K562 (cell line): ENCODE measurements at regions not wholly inside any gene's neighbourhood (a gene's known extent, or its start where the extent isn't known, plus 50 kb on each side); places are given as distances from the start of the nearest gene placed in this dataset.

Experiments used
- ATAC-seq: fragments of 200-7000 bp; cut with Tn5 transposase; 3 replicates; pipeline ENCODE4 v1.9.1; 2020; ENCODE audit warnings: moderate library complexity
- BruUV-seq: library from RNA; stranded (reverse); fragments of 400-500 nt; replicated peaks from 2 replicates; lab custom pipeline; 2021; lab: Mats Ljungman, UMichigan
- CTCF ChIA-PET: fragments of 300-600 bp; formaldehyde crosslinking; extraction: SDS; loops from one replicate; lab custom pipeline; 2021; ENCODE audit warnings: low intra/inter-chr PET ratio; lab: Yijun Ruan, JAX
- POLR2A ChIA-PET: fragments of 300-600, 350-650 bp; sonication (Branson Sonifier 250); formaldehyde crosslinking; extraction: SDS; loops from one replicate; lab custom pipeline; 2021; ENCODE audit warnings: antibody characterized with exemption, inconsistent platforms; lab: Yijun Ruan, JAX
- DNase-seq, 4 experiments: peaks; one replicate each; pipeline versions ENCODE4 v3.0.0 to v3.0.0-alpha.2; 2011 to 2018; ENCODE audit warnings: low spot score in 3 of 4, mixed read lengths in 3 of 4; ENCODE audit errors: extremely low read depth in 1 of 4
- FAIRE-seq: peaks from 2 replicates; lab custom pipeline; 2011; peaks lifted over from hg19 to GRCh38; lab: Jason Lieb, UNC
- H2AFZ ChIP-seq: 2 replicates; pipeline ENCODE4 v1.6.0; 2011; ENCODE audit warnings: low read depth, low read length, control low read depth, inconsistent platforms
- H3K27ac ChIP-seq: fragments of 200-600 bp; 3 replicates; pipeline ENCODE4 v1.8.0; 2011; ENCODE audit warnings: low read depth, mild to moderate bottlenecking, control low read depth, inconsistent platforms, low read length, moderate library complexity, mixed read lengths; ENCODE audit errors: extremely low read depth
- H3K27me3 ChIP-seq, 2 experiments: fragments of 300-600 bp in 1 of 2; 2 replicates in 1 of 2; 3 replicates in 1 of 2; pipeline versions ENCODE4 v1.6.0 to v1.8.0; 2011; ENCODE audit warnings: inconsistent platforms in 2 of 2, low read length in 2 of 2, mild to moderate bottlenecking in 1 of 2, mixed read lengths in 1 of 2, moderate library complexity in 1 of 2; ENCODE audit not compliant: control insufficient read depth in 2 of 2, insufficient read depth in 2 of 2
- H3K36me3 ChIP-seq: fragments of 300-600 bp; 3 replicates; pipeline ENCODE4 v1.8.0; 2011; ENCODE audit warnings: mild to moderate bottlenecking, low read length, inconsistent platforms; ENCODE audit not compliant: control insufficient read depth, insufficient read depth
- H3K4me1 ChIP-seq, 2 experiments: fragments of 200-600 bp in 1 of 2; replicated peaks in 1 of 2; 2 replicates in 1 of 2; 3 replicates in 1 of 2; pipeline versions ENCODE4 v1.5.1 to v1.8.0; 2011; ENCODE audit warnings: inconsistent platforms in 2 of 2, low read length in 2 of 2, mild to moderate bottlenecking in 1 of 2, mixed read lengths in 1 of 2, moderate library complexity in 1 of 2; ENCODE audit not compliant: control insufficient read depth in 2 of 2, insufficient read depth in 2 of 2
- H3K4me2 ChIP-seq: 2 replicates; pipeline ENCODE4 v1.6.1; 2011; ENCODE audit warnings: low read length, control low read depth, inconsistent platforms, mixed read lengths; ENCODE audit not compliant: insufficient read depth
- H3K4me3 ChIP-seq: fragments of 200-600 bp; sonication (generic), shearing (Covaris generic); 2 replicates; pipeline ENCODE4 v1.5.1; 2016; ENCODE audit warnings: control low read depth, inconsistent platforms
- H3K79me2 ChIP-seq: fragments of 200-600 bp; 3 replicates; pipeline ENCODE4 v1.8.0; 2011; ENCODE audit warnings: low read length, inconsistent platforms; ENCODE audit not compliant: control insufficient read depth, insufficient read depth
- H3K9ac ChIP-seq, 2 experiments: 2 replicates each; pipeline versions ENCODE4 v1.6.0 to v1.6.1; 2011; ENCODE audit warnings: low read depth in 2 of 2, low read length in 2 of 2, control low read depth in 1 of 2, inconsistent platforms in 1 of 2, mild to moderate bottlenecking in 1 of 2, mixed read lengths in 1 of 2; ENCODE audit not compliant: insufficient read depth in 1 of 2
- H3K9me1 ChIP-seq: one replicate; pipeline ENCODE4 v1.6.0; 2011; ENCODE audit warnings: inconsistent platforms, mild to moderate bottlenecking, low read length, moderate library complexity; ENCODE audit not compliant: control insufficient read depth, insufficient read depth
- H3K9me3 ChIP-seq: replicated peaks from 2 replicates; pipeline ENCODE4 v1.5.1; 2011; ENCODE audit warnings: low read depth, low read length, inconsistent platforms; ENCODE audit not compliant: control insufficient read depth, insufficient read depth
- H4K20me1 ChIP-seq: replicated peaks from 2 replicates; pipeline ENCODE4 v1.6.1; 2011; ENCODE audit warnings: low read length, inconsistent platforms, mixed read lengths; ENCODE audit not compliant: control insufficient read depth, insufficient read depth
- RAD21 ChIP-seq, 2 experiments: fragments of 250-450 bp in 1 of 2; fragments of 450-650 bp in 1 of 2; sonication (Bioruptor Pico) in 1 of 2; formaldehyde crosslinking in 1 of 2; IDR thresholded peaks in 1 of 2; conservative IDR thresholded peaks in 1 of 2; 2 replicates each; pipeline versions ENCODE4 v1.4.0 to v1.8.0; 2020 to 2022; ENCODE audit warnings: mild to moderate bottlenecking in 2 of 2, moderate library complexity in 1 of 2
- ZNF354B ChIP-seq: fragments of 250-450 bp; sonication (Bioruptor Pico); IDR thresholded peaks from 2 replicates; pipeline ENCODE4 v1.4.0; 2020
- WGBS: fragments of 100-300 bp; shearing (Covaris generic); methylation state at CpG from one replicate; pipeline ENCODE4 v1.1.6; 2016; ENCODE audit warnings: low coverage, mixed read lengths; ENCODE audit not compliant: insufficient coverage; ENCODE audit errors: missing lambda C conversion rate; 5-methylcytosine and 5-hydroxymethylcytosine counted together
- in situ Hi-C: fragments of 300-500 bp; cut with MboI; formaldehyde crosslinking; loops from 4 replicates; pipeline ENCODE4 v1.15.0; 2018; ENCODE audit warnings: inconsistent platforms, mixed read lengths
- intact Hi-C: fragments of 100-400 bp; cut with micrococcal nuclease; formaldehyde crosslinking; loops from 2 replicates; pipeline ENCODE4 v1.14.2; 2022
- TF ChIP-seq, protein P1 (sequence below): fragments of 450-650 bp; IDR thresholded peaks from 2 replicates; pipeline ENCODE4 v1.6.1; 2016; ENCODE audit warnings: low read depth
- TF ChIP-seq, protein P2 (sequence below), 2 experiments: IDR thresholded peaks in 1 of 2; conservative IDR thresholded peaks in 1 of 2; 2 replicates each; pipeline ENCODE4 v1.6.1; 2016; ENCODE audit warnings: low read depth in 2 of 2, mild to moderate bottlenecking in 1 of 2, missing compliant biosample characterization in 1 of 2, missing genetic modification characterization in 1 of 2, moderate library complexity in 1 of 2
- TF ChIP-seq, protein P3 (sequence below): sonication (generic); formaldehyde crosslinking; IDR thresholded peaks from 2 replicates; pipeline ENCODE4 v1.8.0; 2022; ENCODE audit warnings: mild to moderate bottlenecking, missing genetic modification reagents

DNA sequence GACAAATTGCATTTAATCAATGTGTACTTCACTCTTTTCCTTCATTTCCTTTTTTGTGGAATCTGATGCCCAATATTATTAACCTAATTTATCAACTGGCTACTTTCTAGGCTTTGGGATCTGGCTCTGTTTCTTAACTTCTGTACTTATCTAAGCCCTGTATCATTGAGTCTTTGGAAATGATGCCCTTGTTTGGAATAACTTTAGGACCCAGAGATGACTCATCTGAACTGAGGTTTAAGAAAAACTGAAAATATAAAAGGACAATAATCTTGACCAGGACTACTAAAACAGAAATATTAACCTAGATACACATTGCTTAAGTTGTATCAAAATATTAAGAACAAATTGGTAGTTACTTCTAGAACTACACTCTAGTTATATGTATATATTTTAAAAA is 600.8 kb downstream of the CPS1 start (continued):
- TF ChIP-seq, protein P1, sequence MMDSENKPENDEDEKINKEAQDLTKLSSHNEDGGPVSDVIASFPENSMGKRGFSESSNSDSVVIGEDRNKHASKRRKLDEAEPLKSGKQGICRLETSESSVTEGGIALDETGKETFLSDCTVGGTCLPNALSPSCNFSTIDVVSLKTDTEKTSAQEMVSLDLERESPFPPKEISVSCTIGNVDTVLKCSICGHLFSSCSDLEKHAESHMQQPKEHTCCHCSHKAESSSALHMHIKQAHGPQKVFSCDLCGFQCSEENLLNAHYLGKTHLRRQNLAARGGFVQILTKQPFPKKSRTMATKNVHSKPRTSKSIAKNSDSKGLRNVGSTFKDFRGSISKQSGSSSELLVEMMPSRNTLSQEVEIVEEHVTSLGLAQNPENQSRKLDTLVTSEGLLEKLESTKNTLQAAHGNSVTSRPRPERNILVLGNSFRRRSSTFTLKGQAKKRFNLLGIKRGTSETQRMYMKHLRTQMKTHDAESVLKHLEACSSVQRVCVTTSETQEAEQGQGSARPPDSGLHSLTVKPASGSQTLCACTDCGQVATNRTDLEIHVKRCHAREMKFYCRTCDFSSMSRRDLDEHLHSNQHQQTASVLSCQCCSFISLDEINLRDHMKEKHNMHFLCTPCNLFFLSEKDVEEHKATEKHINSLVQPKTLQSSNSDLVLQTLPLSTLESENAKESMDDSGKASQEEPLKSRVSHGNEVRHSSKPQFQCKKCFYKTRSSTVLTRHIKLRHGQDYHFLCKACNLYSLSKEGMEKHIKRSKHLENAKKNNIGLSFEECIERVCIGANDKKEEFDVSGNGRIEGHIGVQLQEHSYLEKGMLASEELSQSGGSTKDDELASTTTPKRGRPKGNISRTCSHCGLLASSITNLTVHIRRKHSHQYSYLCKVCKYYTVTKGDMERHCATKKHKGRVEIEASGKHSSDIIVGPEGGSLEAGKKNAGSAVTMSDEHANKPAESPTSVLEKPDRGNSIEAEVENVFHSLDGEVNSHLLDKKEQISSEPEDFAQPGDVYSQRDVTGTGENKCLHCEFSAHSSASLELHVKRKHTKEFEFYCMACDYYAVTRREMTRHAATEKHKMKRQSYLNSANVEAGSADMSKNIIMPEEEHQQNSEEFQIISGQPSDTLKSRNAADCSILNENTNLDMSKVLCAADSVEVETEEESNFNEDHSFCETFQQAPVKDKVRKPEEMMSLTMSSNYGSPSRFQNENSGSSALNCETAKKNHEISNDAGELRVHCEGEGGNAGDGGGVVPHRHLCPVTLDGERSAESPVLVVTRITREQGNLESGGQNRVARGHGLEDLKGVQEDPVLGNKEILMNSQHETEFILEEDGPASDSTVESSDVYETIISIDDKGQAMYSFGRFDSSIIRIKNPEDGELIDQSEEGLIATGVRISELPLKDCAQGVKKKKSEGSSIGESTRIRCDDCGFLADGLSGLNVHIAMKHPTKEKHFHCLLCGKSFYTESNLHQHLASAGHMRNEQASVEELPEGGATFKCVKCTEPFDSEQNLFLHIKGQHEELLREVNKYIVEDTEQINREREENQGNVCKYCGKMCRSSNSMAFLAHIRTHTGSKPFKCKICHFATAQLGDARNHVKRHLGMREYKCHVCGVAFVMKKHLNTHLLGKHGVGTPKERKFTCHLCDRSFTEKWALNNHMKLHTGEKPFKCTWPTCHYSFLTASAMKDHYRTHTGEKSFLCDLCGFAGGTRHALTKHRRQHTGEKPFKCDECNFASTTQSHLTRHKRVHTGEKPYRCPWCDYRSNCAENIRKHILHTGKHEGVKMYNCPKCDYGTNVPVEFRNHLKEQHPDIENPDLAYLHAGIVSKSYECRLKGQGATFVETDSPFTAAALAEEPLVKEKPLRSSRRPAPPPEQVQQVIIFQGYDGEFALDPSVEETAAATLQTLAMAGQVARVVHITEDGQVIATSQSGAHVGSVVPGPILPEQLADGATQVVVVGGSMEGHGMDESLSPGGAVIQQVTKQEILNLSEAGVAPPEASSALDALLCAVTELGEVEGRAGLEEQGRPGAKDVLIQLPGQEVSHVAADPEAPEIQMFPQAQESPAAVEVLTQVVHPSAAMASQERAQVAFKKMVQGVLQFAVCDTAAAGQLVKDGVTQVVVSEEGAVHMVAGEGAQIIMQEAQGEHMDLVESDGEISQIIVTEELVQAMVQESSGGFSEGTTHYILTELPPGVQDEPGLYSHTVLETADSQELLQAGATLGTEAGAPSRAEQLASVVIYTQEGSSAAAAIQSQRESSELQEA: no peak
- TF ChIP-seq, all 486 proteins: peak for 0

DNA sequence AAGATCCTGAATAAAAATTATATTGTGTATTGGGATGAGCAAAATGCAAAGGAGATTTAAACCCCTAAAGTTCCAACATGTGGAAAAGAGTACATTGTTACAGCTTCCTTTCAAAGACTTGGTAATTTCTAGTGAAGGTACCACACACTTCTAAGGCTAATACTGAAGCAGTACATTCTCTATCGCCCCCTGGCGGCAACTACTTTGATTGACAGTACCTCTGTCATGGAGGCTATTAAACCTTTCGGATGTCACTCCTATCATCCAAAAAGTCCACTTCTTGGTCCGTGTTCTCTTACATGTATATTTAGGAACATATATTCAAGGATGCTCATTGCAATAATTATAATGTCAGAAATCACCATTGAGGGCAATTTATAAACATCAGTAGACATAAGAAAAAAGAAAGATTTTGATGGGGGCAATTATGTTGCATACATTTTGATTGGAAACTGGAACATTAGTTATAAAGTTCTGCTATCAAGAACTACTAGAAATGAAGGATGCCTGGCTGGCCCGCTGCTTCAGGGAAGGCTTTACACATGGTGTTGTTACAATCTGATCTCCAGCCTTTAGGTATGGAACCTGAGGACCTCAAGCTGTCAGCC is 601.6 kb downstream of the CPS1 start:
- DNase-seq (peak; percentile 6 to 63 (median 18)), ATAC-seq (peak; percentile 75), FAIRE-seq (no peak)
- Histone ChIP-seq H3K9me1 (no peaks in the 10 kb centered on the region), H3K27me3 (no peaks in the 10 kb centered on the region), H3K27ac (no peak overlapping the region), H3K9ac (no peak overlapping the region), H3K9me3 (no peaks in the 10 kb centered on the region), H4K20me1 (no peaks in the 10 kb centered on the region), H2AFZ (no peak overlapping the region), H3K36me3 (no peaks in the 10 kb centered on the region), H3K4me2 (no peak overlapping the region), H3K79me2 (no peaks in the 10 kb centered on the region), H3K4me1 (no peaks in the 10 kb centered on the region), H3K4me3 (no peak overlapping the region)
- 0% methylated on average over 5 of the region's 5 CpGs for WGBS
- POLR2A ChIA-PET: no interaction called here
- in situ Hi-C loops: no loop called here
- intact Hi-C loops: loop anchor here (2.0 to 5.0 kb wide), 2 partner anchors 541 to 711 kb away; no protein-coding TSS in a partner anchor
- CTCF ChIA-PET: interaction anchor here (1.5 kb wide), 1 partner anchor 581 kb away, joined by 7 read pairs; no protein-coding TSS in a partner anchor
- BruUV-seq: no TSS peak
- TF ChIP-seq, protein P2, sequence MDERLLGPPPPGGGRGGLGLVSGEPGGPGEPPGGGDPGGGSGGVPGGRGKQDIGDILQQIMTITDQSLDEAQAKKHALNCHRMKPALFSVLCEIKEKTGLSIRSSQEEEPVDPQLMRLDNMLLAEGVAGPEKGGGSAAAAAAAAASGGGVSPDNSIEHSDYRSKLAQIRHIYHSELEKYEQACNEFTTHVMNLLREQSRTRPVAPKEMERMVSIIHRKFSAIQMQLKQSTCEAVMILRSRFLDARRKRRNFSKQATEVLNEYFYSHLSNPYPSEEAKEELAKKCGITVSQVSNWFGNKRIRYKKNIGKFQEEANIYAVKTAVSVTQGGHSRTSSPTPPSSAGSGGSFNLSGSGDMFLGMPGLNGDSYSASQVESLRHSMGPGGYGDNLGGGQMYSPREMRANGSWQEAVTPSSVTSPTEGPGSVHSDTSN (CRISPR knock-in tag; IDR thresholded peaks at IDR 0.05; ENCODE audit: low read depth): no peak
- TF ChIP-seq, protein P2 (tag; conservative IDR thresholded peaks at IDR 0.05; ENCODE audit: low read depth): peak; percentile 52; the same call in 1 of the 2 replicates
- TF ChIP-seq ZNF354B (CRISPR knock-in tag) (no peak), RAD21 (CRISPR knock-in tag; conservative IDR thresholded peaks at IDR 0.05 in 1 of 2, IDR thresholded peaks at IDR 0.05 in 1 of 2) (peak; percentile 25 to 53; a peak in 3 of 4 replicates)
- TF ChIP-seq, protein P3, sequence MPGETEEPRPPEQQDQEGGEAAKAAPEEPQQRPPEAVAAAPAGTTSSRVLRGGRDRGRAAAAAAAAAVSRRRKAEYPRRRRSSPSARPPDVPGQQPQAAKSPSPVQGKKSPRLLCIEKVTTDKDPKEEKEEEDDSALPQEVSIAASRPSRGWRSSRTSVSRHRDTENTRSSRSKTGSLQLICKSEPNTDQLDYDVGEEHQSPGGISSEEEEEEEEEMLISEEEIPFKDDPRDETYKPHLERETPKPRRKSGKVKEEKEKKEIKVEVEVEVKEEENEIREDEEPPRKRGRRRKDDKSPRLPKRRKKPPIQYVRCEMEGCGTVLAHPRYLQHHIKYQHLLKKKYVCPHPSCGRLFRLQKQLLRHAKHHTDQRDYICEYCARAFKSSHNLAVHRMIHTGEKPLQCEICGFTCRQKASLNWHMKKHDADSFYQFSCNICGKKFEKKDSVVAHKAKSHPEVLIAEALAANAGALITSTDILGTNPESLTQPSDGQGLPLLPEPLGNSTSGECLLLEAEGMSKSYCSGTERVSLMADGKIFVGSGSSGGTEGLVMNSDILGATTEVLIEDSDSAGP (CRISPR knock-in tag): no peak
